GM21717 (cell line): ENCODE measurements at regions not wholly inside any gene's neighbourhood (a gene's known extent, or its start where the extent isn't known, plus 50 kb on each side); places are given as distances from the start of the nearest gene placed in this dataset.
"Not testable (repeated sequence)": the region's sequence is repeated elsewhere in the genome, so short reads cannot be mapped to it uniquely, and the experiment has no call there.

ENCODE experiments used
- ATAC-seq: cut with Tn5 transposase; IDR thresholded peaks from one replicate; pipeline ENCODE4 v1.9.1; 2021; ENCODE audit warnings: mild to moderate bottlenecking, moderate library complexity; ENCODE audit not compliant: unreplicated experiment

GRCh38 chr7:73918926-73919693 is 58.2 kb downstream of the TMEM270 start:
- ATAC-seq = no peak

- ATAC-seq = no peak
Measured at GRCh38 chr7:73919694-73920375, 58.9 kb downstream of the TMEM270 start.

- no peak for ATAC-seq
Measured at GRCh38 chr7:73920406-73921134, 59.6 kb downstream of the TMEM270 start.

- no peak for ATAC-seq
Measured at GRCh38 chr7:73921623-73922528, 60.9 kb downstream of the TMEM270 start.

GRCh38 chr7:73928644-73929043 is 67.7 kb downstream of the TMEM270 start:
- ATAC-seq = not testable (repeated sequence)

- ATAC-seq = no peak
Measured at GRCh38 chr7:73931502-73931901, 70.5 kb downstream of the TMEM270 start.

- ATAC-seq = no peak
Measured at GRCh38 chr7:73932364-73932763, 71.4 kb downstream of the TMEM270 start.

- no peak for ATAC-seq
Measured at GRCh38 chr7:73933091-73933490, 72.1 kb downstream of the TMEM270 start.

- ATAC-seq = no peak
Measured at GRCh38 chr7:73936967-73937366, 76.0 kb downstream of the TMEM270 start.

- not testable (repeated sequence) for ATAC-seq
Measured at GRCh38 chr7:73937650-73938049, 76.7 kb downstream of the TMEM270 start.

GRCh38 chr7:73939528-73939927 is 78.6 kb downstream of the TMEM270 start:
- no peak for ATAC-seq

- ATAC-seq = no peak
Measured at GRCh38 chr7:73940701-73941238, 79.8 kb downstream of the TMEM270 start.

GRCh38 chr7:73941836-73942551 is 81.0 kb downstream of the TMEM270 start:
- no peak for ATAC-seq

GRCh38 chr7:73945022-73945421 is 83.0 kb upstream of the ELN start:
- no peak for ATAC-seq

GRCh38 chr7:73948287-73948686 is 79.7 kb upstream of the ELN start:
- no peak for ATAC-seq

- ATAC-seq = no peak
Measured at GRCh38 chr7:73952266-73952665, 75.7 kb upstream of the ELN start.

GRCh38 chr7:73954181-73954580 is 73.8 kb upstream of the ELN start:
- no peak for ATAC-seq

GRCh38 chr7:73954861-73955260 is 73.1 kb upstream of the ELN start:
- ATAC-seq = no peak

- ATAC-seq = no peak
Measured at GRCh38 chr7:73960548-73960947, 67.4 kb upstream of the ELN start.

- not testable (repeated sequence) for ATAC-seq
Measured at GRCh38 chr7:73961991-73962390, 66.0 kb upstream of the ELN start.
